HUES64 (cell line): ENCODE measurements at regions not wholly inside any gene's neighbourhood (a gene's known extent, or its start where the extent isn't known, plus 50 kb on each side); places are given as distances from the start of the nearest gene placed in this dataset.

Source experiments
- H3K27ac ChIP-seq: 2 replicates; pipeline ENCODE4 v1.7.0; 2013; ENCODE audit warnings: low read depth, low read length, inconsistent platforms
- H3K27me3 ChIP-seq: 2 replicates; pipeline ENCODE4 v1.6.1; 2013; ENCODE audit warnings: mild to moderate bottlenecking, low read length; ENCODE audit not compliant: insufficient read depth
- H3K36me3 ChIP-seq: 2 replicates; pipeline ENCODE4 v1.6.1; 2013; ENCODE audit warnings: mild to moderate bottlenecking, low read length; ENCODE audit not compliant: insufficient read depth
- H3K4me1 ChIP-seq: 2 replicates; pipeline ENCODE4 v1.6.1; 2013; ENCODE audit warnings: mild to moderate bottlenecking, low read length, moderate library complexity; ENCODE audit not compliant: insufficient read depth
- H3K4me3 ChIP-seq: 2 replicates; pipeline ENCODE4 v1.5.1; 2013; ENCODE audit warnings: mild to moderate bottlenecking, low read length, moderate library complexity
- H3K9ac ChIP-seq: 2 replicates; pipeline ENCODE4 v1.6.1; 2013; ENCODE audit warnings: mild to moderate bottlenecking, low read depth, low read length
- H3K9me3 ChIP-seq: 2 replicates; pipeline ENCODE4 v1.6.1; 2013; ENCODE audit warnings: low read depth, low read length; ENCODE audit not compliant: insufficient read depth
- WGBS: fragments of 150-250, 120-280 bp; methylation state at CpG from one replicate; pipeline ENCODE4 v1.1.7; 2013; ENCODE audit warnings: missing lambda C conversion rate; 5-methylcytosine and 5-hydroxymethylcytosine counted together

- H3K4me3 ChIP-seq: no peak overlapping the region
- H3K9me3 ChIP-seq: no peaks in the 10 kb centered on the region
- no peaks in the 10 kb centered on the region for H3K27me3 ChIP-seq
- no peaks in the 10 kb centered on the region for H3K36me3 ChIP-seq
- no peak overlapping the region for H3K27ac ChIP-seq
- H3K9ac ChIP-seq: no peak overlapping the region
- no peaks in the 10 kb centered on the region for H3K4me1 ChIP-seq
- WGBS: 91% methylated on average over 1 of the region's 2 CpGs
Measured at GRCh38 chr3:84742915-84743425, 215.8 kb upstream of the CADM2 start.

GRCh38 chr3:84744130-84744529 is 214.7 kb upstream of the CADM2 start:
- Histone ChIP-seq H3K4me3 (no peak overlapping the region), H3K9ac (no peak overlapping the region), H3K27me3 (no peaks in the 10 kb centered on the region), H3K27ac (no peak overlapping the region), H3K4me1 (no peaks in the 10 kb centered on the region), H3K9me3 (no peaks in the 10 kb centered on the region), H3K36me3 (no peaks in the 10 kb centered on the region)
- WGBS: no CpG with 5 or more reads among the region's 1 CpG

GRCh38 chr3:84755860-84756259 is 202.9 kb upstream of the CADM2 start:
- H3K27ac ChIP-seq: no peak overlapping the region
- no peaks in the 10 kb centered on the region for H3K27me3 ChIP-seq
- H3K4me1 ChIP-seq: no peaks in the 10 kb centered on the region
- 97% methylated on average over 13 of the region's 13 CpGs for WGBS
- no peak overlapping the region for H3K4me3 ChIP-seq
- H3K36me3 ChIP-seq: no peaks in the 10 kb centered on the region
- no peaks in the 10 kb centered on the region for H3K9me3 ChIP-seq
- no peak overlapping the region for H3K9ac ChIP-seq

- Histone ChIP-seq H3K4me1 (no peaks in the 10 kb centered on the region), H3K36me3 (no peaks in the 10 kb centered on the region), H3K27me3 (no peaks in the 10 kb centered on the region), H3K27ac (no peak overlapping the region), H3K9ac (no peak overlapping the region), H3K9me3 (no peaks in the 10 kb centered on the region), H3K4me3 (no peak overlapping the region)
- 80% methylated on average over 4 of the region's 4 CpGs for WGBS
Measured at GRCh38 chr3:84759361-84759760, 199.4 kb upstream of the CADM2 start.

GRCh38 chr3:84772841-84773240 is 185.9 kb upstream of the CADM2 start:
- no peaks in the 10 kb centered on the region for H3K9me3 ChIP-seq
- H3K27me3 ChIP-seq: no peaks in the 10 kb centered on the region
- 88% methylated on average over 1 of the region's 1 CpG for WGBS
- no peak overlapping the region for H3K4me3 ChIP-seq
- H3K36me3 ChIP-seq: no peaks in the 10 kb centered on the region
- H3K4me1 ChIP-seq: no peaks in the 10 kb centered on the region
- no peak overlapping the region for H3K27ac ChIP-seq
- no peak overlapping the region for H3K9ac ChIP-seq

GRCh38 chr3:84783281-84783680 is 175.5 kb upstream of the CADM2 start:
- Histone ChIP-seq H3K27me3 (no peaks in the 10 kb centered on the region), H3K9ac (no peak overlapping the region), H3K36me3 (no peaks in the 10 kb centered on the region), H3K4me1 (no peaks in the 10 kb centered on the region), H3K9me3 (peaks cover 7% of the 10 kb centered on the region; the same call in 1 of the 2 replicates), H3K4me3 (no peak overlapping the region), H3K27ac (no peak overlapping the region)
- 89% methylated on average over 1 of the region's 1 CpG for WGBS

GRCh38 chr3:84789961-84790360 is 168.8 kb upstream of the CADM2 start:
- H3K4me1 ChIP-seq: no peaks in the 10 kb centered on the region
- 93% methylated on average over 1 of the region's 1 CpG for WGBS
- no peaks in the 10 kb centered on the region for H3K36me3 ChIP-seq
- no peaks in the 10 kb centered on the region for H3K27me3 ChIP-seq
- H3K27ac ChIP-seq: no peak overlapping the region
- no peak overlapping the region for H3K9ac ChIP-seq
- H3K4me3 ChIP-seq: no peak overlapping the region
- H3K9me3 ChIP-seq: no peaks in the 10 kb centered on the region

- no peaks in the 10 kb centered on the region for H3K36me3 ChIP-seq
- no peak overlapping the region for H3K4me3 ChIP-seq
- no peaks in the 10 kb centered on the region for H3K9me3 ChIP-seq
- 88% methylated on average over 3 of the region's 3 CpGs for WGBS
- peaks cover 5% of the 10 kb centered on the region for H3K4me1 ChIP-seq
- H3K9ac ChIP-seq: no peak overlapping the region
- H3K27me3 ChIP-seq: no peaks in the 10 kb centered on the region
- no peak overlapping the region for H3K27ac ChIP-seq
Measured at GRCh38 chr3:84806958-84807357, 151.8 kb upstream of the CADM2 start.

- Histone ChIP-seq H3K36me3 (no peaks in the 10 kb centered on the region), H3K27ac (no peak overlapping the region), H3K9ac (no peak overlapping the region), H3K9me3 (peaks cover 16% of the 10 kb centered on the region), H3K4me3 (no peak overlapping the region), H3K27me3 (no peaks in the 10 kb centered on the region), H3K4me1 (no peaks in the 10 kb centered on the region)
- WGBS: 71% methylated on average over 1 of the region's 2 CpGs
Measured at GRCh38 chr3:84820126-84820525, 138.7 kb upstream of the CADM2 start.

- H3K27me3 ChIP-seq: no peaks in the 10 kb centered on the region
- H3K4me3 ChIP-seq: no peak overlapping the region
- H3K4me1 ChIP-seq: no peaks in the 10 kb centered on the region
- H3K9me3 ChIP-seq: peaks cover 11% of the 10 kb centered on the region
- no peak overlapping the region for H3K27ac ChIP-seq
- no peaks in the 10 kb centered on the region for H3K36me3 ChIP-seq
- H3K9ac ChIP-seq: no peak overlapping the region
Measured at GRCh38 chr3:84820906-84821305, 137.9 kb upstream of the CADM2 start.

- Histone ChIP-seq H3K27ac (no peak overlapping the region), H3K9ac (no peak overlapping the region), H3K9me3 (no peaks in the 10 kb centered on the region), H3K27me3 (no peaks in the 10 kb centered on the region), H3K4me3 (no peak overlapping the region), H3K4me1 (no peaks in the 10 kb centered on the region), H3K36me3 (no peaks in the 10 kb centered on the region)
- 88% methylated on average over 1 of the region's 1 CpG for WGBS
Measured at GRCh38 chr3:84825817-84826216, 133.0 kb upstream of the CADM2 start.

- Histone ChIP-seq H3K4me3 (no peak overlapping the region), H3K9ac (no peak overlapping the region), H3K9me3 (peaks cover 16% of the 10 kb centered on the region), H3K27ac (no peak overlapping the region), H3K27me3 (no peaks in the 10 kb centered on the region), H3K4me1 (peaks cover 3% of the 10 kb centered on the region; the same call in 1 of the 2 replicates), H3K36me3 (no peaks in the 10 kb centered on the region)
- WGBS: 92% methylated on average over 1 of the region's 2 CpGs
Measured at GRCh38 chr3:84830476-84830875, 128.3 kb upstream of the CADM2 start.
